ENCODE measurements at regions not wholly inside any gene's neighbourhood (a gene's known extent, or its start where the extent isn't known, plus 50 kb on each side); places are given as distances from the start of the nearest gene placed in this dataset.

DNA sequence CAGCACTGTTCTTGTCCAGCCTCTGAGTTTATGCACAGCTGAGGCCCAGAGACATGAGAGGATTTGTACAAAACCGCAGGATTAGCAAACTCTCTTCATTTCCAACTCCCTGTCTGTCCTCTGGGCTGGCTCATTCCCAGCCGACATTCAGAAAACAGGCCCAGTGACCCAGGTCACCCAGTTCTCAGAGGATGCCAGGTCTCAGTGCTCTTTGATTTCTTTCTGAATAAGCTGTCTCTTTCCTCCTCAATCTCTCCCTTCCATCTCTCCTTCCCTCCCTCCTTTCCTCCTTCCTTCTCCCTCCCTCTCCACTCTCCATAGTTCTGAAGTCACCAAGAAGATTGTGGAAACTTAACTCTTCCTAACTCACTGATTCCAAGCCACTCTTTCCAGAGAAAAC, 372.7 kb upstream of the SULF2 start:
- no peaks in the 10 kb centered on the region for H3K36me3 ChIP-seq (replicated peaks in 1 of 2; ENCODE audit: insufficient read depth in 1 of 2, low read depth in 2 of 2)
- 54 to 60% methylated on average over 2 of the region's 2 CpGs for WGBS, 2 donors
- intact Hi-C loops (cut with DNase I), result no loop called here
- peaks cover 0 to 9% (median 0%) of the 10 kb centered on the region in 3 donors for H3K9me3 ChIP-seq
- no peak overlapping the region for H3K4me3 ChIP-seq
- H3K27ac ChIP-seq, result no peak overlapping the region
- TF ChIP-seq, protein P1, sequence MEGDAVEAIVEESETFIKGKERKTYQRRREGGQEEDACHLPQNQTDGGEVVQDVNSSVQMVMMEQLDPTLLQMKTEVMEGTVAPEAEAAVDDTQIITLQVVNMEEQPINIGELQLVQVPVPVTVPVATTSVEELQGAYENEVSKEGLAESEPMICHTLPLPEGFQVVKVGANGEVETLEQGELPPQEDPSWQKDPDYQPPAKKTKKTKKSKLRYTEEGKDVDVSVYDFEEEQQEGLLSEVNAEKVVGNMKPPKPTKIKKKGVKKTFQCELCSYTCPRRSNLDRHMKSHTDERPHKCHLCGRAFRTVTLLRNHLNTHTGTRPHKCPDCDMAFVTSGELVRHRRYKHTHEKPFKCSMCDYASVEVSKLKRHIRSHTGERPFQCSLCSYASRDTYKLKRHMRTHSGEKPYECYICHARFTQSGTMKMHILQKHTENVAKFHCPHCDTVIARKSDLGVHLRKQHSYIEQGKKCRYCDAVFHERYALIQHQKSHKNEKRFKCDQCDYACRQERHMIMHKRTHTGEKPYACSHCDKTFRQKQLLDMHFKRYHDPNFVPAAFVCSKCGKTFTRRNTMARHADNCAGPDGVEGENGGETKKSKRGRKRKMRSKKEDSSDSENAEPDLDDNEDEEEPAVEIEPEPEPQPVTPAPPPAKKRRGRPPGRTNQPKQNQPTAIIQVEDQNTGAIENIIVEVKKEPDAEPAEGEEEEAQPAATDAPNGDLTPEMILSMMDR (IDR thresholded peaks at IDR 0.05), result no peak
- no peak for TF ChIP-seq POLR2A (IDR thresholded peaks at IDR 0.05)
- no peaks in the 10 kb centered on the region for H3K4me1 ChIP-seq
- ATAC-seq (no peak), DNase-seq (peak in 2 of 4 donors; percentile 10 to 14)
- no peaks in the 10 kb centered on the region for H3K27me3 ChIP-seq

DNA sequence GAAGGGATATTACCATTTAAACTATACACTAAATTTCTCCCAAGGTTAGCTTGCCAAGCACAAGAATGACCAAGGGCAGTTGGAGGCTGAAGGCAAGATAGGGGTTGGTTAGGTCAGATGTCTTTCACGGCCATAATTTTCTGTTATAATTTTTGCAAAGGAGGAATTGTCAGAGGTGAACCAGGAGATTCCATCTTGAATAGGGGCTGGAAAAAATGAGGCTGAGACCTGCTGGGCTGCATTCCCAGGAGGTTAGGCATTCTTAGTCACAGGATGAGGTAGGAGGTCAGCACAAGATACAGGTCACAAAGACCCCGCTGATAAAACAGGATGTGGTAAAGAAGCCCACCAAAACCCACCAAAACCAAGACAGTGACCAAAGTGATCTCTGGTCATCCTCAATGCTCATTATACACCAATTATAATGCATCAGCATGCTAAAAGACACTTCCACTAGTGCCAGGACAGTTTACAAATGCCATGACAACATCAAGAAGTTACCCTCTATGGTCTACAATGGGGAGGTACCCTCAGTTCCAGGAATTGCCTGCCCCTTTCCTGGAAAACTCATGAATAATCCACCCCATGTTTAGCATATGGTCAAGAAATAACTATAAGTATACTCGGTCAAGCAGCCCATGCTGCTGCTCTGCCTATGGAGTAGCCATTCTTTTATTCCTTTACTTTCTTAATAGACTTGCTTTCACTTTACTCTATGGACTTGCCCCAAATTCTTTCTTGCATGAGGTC, 371.8 kb upstream of the SULF2 start:
- intact Hi-C loops (cut with DNase I), result no loop called here
- 69 to 72% methylated on average over 3 of the region's 3 CpGs for WGBS, 2 donors
- ATAC-seq, result no peak
- no peaks in the 10 kb centered on the region for H3K36me3 ChIP-seq (replicated peaks in 1 of 2; ENCODE audit: insufficient read depth in 1 of 2, low read depth in 2 of 2)
- no peak for DNase-seq
- peaks cover 0 to 9% (median 0%) of the 10 kb centered on the region in 3 donors for H3K9me3 ChIP-seq
- H3K27me3 ChIP-seq, result no peaks in the 10 kb centered on the region
- H3K4me1 ChIP-seq, result no peaks in the 10 kb centered on the region
- H3K27ac ChIP-seq, result no peak overlapping the region
- TF ChIP-seq POLR2A (IDR thresholded peaks at IDR 0.05), result no peak
- TF ChIP-seq, protein P1 (IDR thresholded peaks at IDR 0.05), result no peak
- no peak overlapping the region for H3K4me3 ChIP-seq

GRCh38 chr20:48156521-48156920, 371.2 kb upstream of the SULF2 start:
- ATAC-seq, result no peak
- H3K36me3 ChIP-seq (replicated peaks in 1 of 2; ENCODE audit: insufficient read depth in 1 of 2, low read depth in 2 of 2), result no peaks in the 10 kb centered on the region
- TF ChIP-seq POLR2A (IDR thresholded peaks at IDR 0.05), result no peak
- TF ChIP-seq, protein P1 (IDR thresholded peaks at IDR 0.05), result no peak
- no peak for DNase-seq
- no peak overlapping the region for H3K4me3 ChIP-seq
- peaks cover 0 to 9% (median 0%) of the 10 kb centered on the region in 3 donors for H3K9me3 ChIP-seq
- WGBS, 2 donors, result 67 to 78% methylated on average over 2 of the region's 2 CpGs
- H3K27ac ChIP-seq, result no peak overlapping the region
- no peaks in the 10 kb centered on the region for H3K27me3 ChIP-seq
- H3K4me1 ChIP-seq, result no peaks in the 10 kb centered on the region
- intact Hi-C loops (cut with DNase I), result no loop called here

- ATAC-seq, result no peak
- DNase-seq, result peak in 3 of 4 donors; percentile 35 to 45 (median 43)
- H3K27ac ChIP-seq, result no peak overlapping the region
- no peak overlapping the region for H3K4me3 ChIP-seq
- intact Hi-C loops (cut with DNase I), result no loop called here
- H3K4me1 ChIP-seq, result no peaks in the 10 kb centered on the region
- no peaks in the 10 kb centered on the region for H3K27me3 ChIP-seq
- TF ChIP-seq, protein P1 (IDR thresholded peaks at IDR 0.05), result no peak
- no peak for TF ChIP-seq POLR2A (IDR thresholded peaks at IDR 0.05)
- peaks cover 0 to 9% (median 0%) of the 10 kb centered on the region in 3 donors for H3K9me3 ChIP-seq
- WGBS, 2 donors, result 73 to 83% methylated on average over 2 to 9 of the region's 9 CpGs
- H3K36me3 ChIP-seq (replicated peaks in 1 of 2; ENCODE audit: insufficient read depth in 1 of 2, low read depth in 2 of 2), result no peaks in the 10 kb centered on the region
These were observed 370.0 kb upstream of the SULF2 start for GRCh38 chr20:48155268-48155667.

Measured in body of pancreas (tissue), 4 donors.